ENCODE measurements at regions not wholly inside any gene's neighbourhood (a gene's known extent, or its start where the extent isn't known, plus 50 kb on each side); places are given as distances from the start of the nearest gene placed in this dataset.
"Not testable (repeated sequence)": the region's sequence is repeated elsewhere in the genome, so short reads cannot be mapped to it uniquely, and the experiment has no call there.

DNA sequence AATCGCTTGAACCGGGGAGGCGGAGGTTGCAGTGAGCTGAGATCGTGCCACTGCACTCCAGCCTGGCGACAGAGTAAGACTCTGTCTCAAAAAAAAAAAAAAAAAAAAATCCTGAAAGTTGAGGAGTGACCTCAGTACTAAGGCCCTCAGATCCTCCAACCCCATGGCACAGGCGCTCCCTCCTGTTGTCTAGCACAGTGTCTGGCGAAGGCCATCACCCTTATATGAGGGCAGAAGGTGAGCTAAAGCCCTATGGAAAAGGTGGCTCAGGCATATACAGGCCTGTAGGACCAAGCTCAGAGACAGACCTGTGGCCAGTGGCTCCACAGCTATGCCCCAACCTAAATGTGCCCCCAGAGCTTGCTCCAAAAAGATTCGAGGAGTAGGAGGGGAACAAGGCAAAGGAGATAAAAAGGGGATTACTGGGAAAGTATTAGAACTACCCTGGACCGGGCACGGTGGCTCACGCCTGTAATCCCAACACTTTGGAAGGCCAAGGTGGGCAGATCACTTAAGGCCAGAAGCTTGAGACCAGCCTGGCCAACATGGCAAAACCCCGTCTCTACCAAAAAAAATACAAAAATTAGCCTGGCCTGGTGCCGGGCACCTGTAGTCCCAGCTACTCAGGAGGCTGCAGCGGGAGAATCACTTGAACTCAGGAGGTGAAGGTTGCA, 92.4 kb downstream of the GLUL start:
- not testable (repeated sequence) for H3K36me3 ChIP-seq (ENCODE audit: control insufficient read depth in 2 of 2, insufficient read depth in 2 of 2, low read length in 1 of 2); H3K27me3 ChIP-seq (ENCODE audit: control insufficient read depth in 1 of 2, insufficient read depth in 2 of 2, low read length in 2 of 2); H3K4me3 ChIP-seq (ENCODE audit: low read depth in 1 of 2, low read length in 2 of 2); H3K4me1 ChIP-seq (ENCODE audit: control insufficient read depth in 2 of 2, insufficient read depth in 2 of 2, low read length in 1 of 2); H3K27ac ChIP-seq (ENCODE audit: low read depth in 2 of 2, low read length in 1 of 2); H3K9me3 ChIP-seq (ENCODE audit: control insufficient read depth in 2 of 2, insufficient read depth in 1 of 2, low read depth in 1 of 2, low read length in 1 of 2)
- 93 to 96% methylated on average over 14 of the region's 14 CpGs for WGBS, 2 donors

DNA sequence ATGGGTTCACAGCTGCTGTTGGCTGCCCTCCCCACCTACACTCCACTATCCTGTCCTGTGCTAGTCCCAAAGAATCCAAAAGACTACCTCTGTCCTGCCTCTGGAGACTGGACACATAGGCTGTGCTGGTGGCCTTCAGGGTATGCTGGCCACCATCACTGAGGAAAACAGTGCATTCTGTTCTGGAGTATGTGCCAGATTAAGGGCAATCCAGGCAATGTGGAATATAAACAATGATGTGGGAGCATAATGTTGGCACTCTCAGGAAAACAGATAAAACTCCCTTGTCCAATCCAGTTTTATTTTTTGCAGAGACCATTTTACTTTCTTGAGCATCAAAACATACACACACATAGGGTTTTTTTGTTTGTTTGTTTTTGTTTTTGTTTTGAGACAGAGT, 94.3 kb downstream of the GLUL start:
- Histone ChIP-seq H3K4me3 (ENCODE audit: low read depth in 1 of 2, low read length in 2 of 2) (no peak overlapping the region), H3K9me3 (ENCODE audit: control insufficient read depth in 2 of 2, insufficient read depth in 1 of 2, low read depth in 1 of 2, low read length in 1 of 2) (no peaks in the 10 kb centered on the region), H3K27me3 (ENCODE audit: control insufficient read depth in 1 of 2, insufficient read depth in 2 of 2, low read length in 2 of 2) (no peaks in the 10 kb centered on the region), H3K4me1 (ENCODE audit: control insufficient read depth in 2 of 2, insufficient read depth in 2 of 2, low read length in 1 of 2) (no peaks in the 10 kb centered on the region), H3K36me3 (ENCODE audit: control insufficient read depth in 2 of 2, insufficient read depth in 2 of 2, low read length in 1 of 2) (no peaks in the 10 kb centered on the region), H3K27ac (ENCODE audit: low read depth in 2 of 2, low read length in 1 of 2) (no peak overlapping the region)

DNA sequence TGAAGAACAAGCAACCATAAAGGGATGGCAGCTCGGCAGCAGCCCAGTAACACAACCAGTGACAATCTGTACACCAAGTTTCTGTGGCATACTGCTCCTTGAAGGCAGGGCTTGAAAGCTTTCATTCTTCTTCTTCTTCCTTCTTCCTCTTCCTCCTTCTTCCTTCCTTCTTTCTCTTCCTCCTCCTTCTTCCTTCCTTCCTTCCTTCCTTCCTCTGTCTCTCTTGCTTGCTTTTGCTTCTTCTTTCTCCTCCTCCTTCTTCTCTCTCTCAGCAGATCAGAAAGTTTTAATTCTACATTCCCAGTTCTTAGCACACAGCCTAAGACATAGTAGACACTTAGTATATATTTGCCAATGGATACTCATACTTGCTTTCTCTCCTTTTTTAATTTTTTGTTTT, 95.9 kb downstream of the GLUL start:
- WGBS, 2 donors, result 81% methylated on average over 1 of the region's 1 CpG
- no peaks in the 10 kb centered on the region for H3K36me3 ChIP-seq (ENCODE audit: control insufficient read depth in 2 of 2, insufficient read depth in 2 of 2, low read length in 1 of 2)
- H3K27me3 ChIP-seq (ENCODE audit: control insufficient read depth in 1 of 2, insufficient read depth in 2 of 2, low read length in 2 of 2), result no peaks in the 10 kb centered on the region
- H3K9me3 ChIP-seq (ENCODE audit: control insufficient read depth in 2 of 2, insufficient read depth in 1 of 2, low read depth in 1 of 2, low read length in 1 of 2), result no peaks in the 10 kb centered on the region
- H3K4me3 ChIP-seq (ENCODE audit: low read depth in 1 of 2, low read length in 2 of 2), result no peak overlapping the region
- no peak overlapping the region for H3K27ac ChIP-seq (ENCODE audit: low read depth in 2 of 2, low read length in 1 of 2)
- H3K4me1 ChIP-seq (ENCODE audit: control insufficient read depth in 2 of 2, insufficient read depth in 2 of 2, low read length in 1 of 2), result no peaks in the 10 kb centered on the region

DNA sequence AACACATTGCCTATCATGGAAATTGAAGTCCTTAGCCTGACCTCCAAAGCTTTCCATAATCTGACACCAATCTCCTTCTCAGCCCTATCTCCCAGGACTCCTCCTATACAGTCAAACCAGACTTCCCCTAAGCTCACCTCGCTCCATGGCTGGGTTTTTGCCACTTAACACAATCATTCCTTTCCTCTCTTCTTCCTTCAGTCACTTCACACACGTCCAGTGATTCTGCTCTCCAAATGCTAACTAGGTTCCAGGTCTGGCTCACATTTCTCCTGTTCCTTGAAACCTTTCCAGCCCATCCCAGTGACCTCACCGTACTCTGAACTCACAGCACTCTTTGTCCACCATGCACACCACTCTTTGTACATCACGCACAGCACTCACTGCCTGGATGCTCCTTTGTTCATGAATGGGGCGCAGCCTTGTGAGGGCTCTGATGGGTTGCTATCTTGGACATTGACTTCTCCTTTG, 98.4 kb downstream of the GLUL start:
- no peak overlapping the region for H3K27ac ChIP-seq (ENCODE audit: low read depth in 2 of 2, low read length in 1 of 2)

DNA sequence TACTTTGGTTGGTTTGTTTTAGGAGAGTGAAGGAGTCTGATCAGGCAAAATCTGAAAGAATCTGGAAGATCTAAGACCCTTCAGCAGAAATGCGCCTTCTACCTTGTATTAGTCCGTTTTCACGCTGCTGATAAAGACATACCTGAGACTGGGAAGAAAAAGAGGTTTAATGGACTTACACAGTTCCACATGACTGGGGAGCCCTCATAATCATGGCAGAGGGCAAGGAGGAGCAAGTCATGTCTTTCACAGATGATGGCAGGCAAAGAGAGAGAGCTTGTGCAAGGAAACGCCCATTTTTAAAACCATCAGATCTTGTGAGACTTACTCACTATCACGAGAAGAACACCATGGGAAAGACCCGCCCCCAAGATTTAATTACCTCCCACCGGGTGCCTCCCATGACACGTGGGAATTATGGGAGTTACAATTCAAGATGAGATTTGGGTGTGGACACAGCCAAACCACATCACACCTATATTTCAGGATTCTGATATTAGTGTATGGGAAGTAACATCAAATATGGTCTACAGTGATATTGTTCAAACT, 99.3 kb downstream of the GLUL start:
- 87 to 88% methylated on average over 8 of the region's 8 CpGs for WGBS, 2 donors
- Histone ChIP-seq H3K4me1 (ENCODE audit: control insufficient read depth in 2 of 2, insufficient read depth in 2 of 2, low read length in 1 of 2) (no peaks in the 10 kb centered on the region), H3K9me3 (ENCODE audit: control insufficient read depth in 2 of 2, insufficient read depth in 1 of 2, low read depth in 1 of 2, low read length in 1 of 2) (no peaks in the 10 kb centered on the region), H3K36me3 (ENCODE audit: control insufficient read depth in 2 of 2, insufficient read depth in 2 of 2, low read length in 1 of 2) (no peaks in the 10 kb centered on the region), H3K27me3 (ENCODE audit: control insufficient read depth in 1 of 2, insufficient read depth in 2 of 2, low read length in 2 of 2) (no peaks in the 10 kb centered on the region), H3K4me3 (ENCODE audit: low read depth in 1 of 2, low read length in 2 of 2) (no peak overlapping the region), H3K27ac (ENCODE audit: low read depth in 2 of 2, low read length in 1 of 2) (no peak overlapping the region)

More for the DNA sequence above, 98.4 kb downstream of the GLUL start:
- no peaks in the 10 kb centered on the region for H3K27me3 ChIP-seq (ENCODE audit: control insufficient read depth in 1 of 2, insufficient read depth in 2 of 2, low read length in 2 of 2)
- WGBS, 2 donors, result 81 to 83% methylated on average over 5 of the region's 5 CpGs
- no peaks in the 10 kb centered on the region for H3K36me3 ChIP-seq (ENCODE audit: control insufficient read depth in 2 of 2, insufficient read depth in 2 of 2, low read length in 1 of 2)
- H3K4me1 ChIP-seq (ENCODE audit: control insufficient read depth in 2 of 2, insufficient read depth in 2 of 2, low read length in 1 of 2), result no peaks in the 10 kb centered on the region
- no peak overlapping the region for H3K4me3 ChIP-seq (ENCODE audit: low read depth in 1 of 2, low read length in 2 of 2)
- no peaks in the 10 kb centered on the region for H3K9me3 ChIP-seq (ENCODE audit: control insufficient read depth in 2 of 2, insufficient read depth in 1 of 2, low read depth in 1 of 2, low read length in 1 of 2)

DNA sequence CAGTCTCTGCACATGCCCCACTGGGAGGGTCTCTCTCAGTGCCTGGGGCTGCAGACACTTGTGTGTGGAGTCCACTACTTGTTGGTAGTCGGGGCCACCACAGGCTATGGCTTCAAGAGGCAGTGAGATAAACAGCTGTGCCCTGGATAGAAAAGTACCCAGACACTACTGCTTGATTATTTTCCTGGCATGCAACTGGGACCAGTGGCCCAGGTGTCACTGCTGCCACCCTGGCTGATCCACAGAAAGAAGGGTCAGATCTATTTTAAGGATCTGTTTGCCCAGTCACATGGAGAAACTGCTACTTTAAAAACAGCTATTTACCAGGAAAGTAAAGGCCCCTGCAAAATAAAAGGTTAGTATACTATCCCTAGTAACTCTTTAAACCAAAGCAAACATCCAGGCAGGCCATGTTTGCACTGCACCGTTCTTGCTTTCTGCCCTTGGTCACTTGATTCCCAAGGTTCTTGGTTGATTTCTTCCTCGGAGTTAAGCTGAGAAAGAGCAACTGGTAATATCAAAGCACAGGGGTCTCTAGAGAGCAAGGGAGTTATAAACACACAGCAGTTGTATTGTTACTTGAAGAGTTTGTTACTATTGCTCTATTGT, 99.9 kb downstream of the GLUL start:
- Histone ChIP-seq H3K27me3 (ENCODE audit: control insufficient read depth in 1 of 2, insufficient read depth in 2 of 2, low read length in 2 of 2) (no peaks in the 10 kb centered on the region), H3K4me3 (ENCODE audit: low read depth in 1 of 2, low read length in 2 of 2) (no peak overlapping the region), H3K27ac (ENCODE audit: low read depth in 2 of 2, low read length in 1 of 2) (no peak overlapping the region), H3K9me3 (ENCODE audit: control insufficient read depth in 2 of 2, insufficient read depth in 1 of 2, low read depth in 1 of 2, low read length in 1 of 2) (no peaks in the 10 kb centered on the region), H3K36me3 (ENCODE audit: control insufficient read depth in 2 of 2, insufficient read depth in 2 of 2, low read length in 1 of 2) (no peaks in the 10 kb centered on the region), H3K4me1 (ENCODE audit: control insufficient read depth in 2 of 2, insufficient read depth in 2 of 2, low read length in 1 of 2) (no peaks in the 10 kb centered on the region)
- WGBS, 2 donors, result 77 to 87% methylated on average over 3 of the region's 3 CpGs

DNA sequence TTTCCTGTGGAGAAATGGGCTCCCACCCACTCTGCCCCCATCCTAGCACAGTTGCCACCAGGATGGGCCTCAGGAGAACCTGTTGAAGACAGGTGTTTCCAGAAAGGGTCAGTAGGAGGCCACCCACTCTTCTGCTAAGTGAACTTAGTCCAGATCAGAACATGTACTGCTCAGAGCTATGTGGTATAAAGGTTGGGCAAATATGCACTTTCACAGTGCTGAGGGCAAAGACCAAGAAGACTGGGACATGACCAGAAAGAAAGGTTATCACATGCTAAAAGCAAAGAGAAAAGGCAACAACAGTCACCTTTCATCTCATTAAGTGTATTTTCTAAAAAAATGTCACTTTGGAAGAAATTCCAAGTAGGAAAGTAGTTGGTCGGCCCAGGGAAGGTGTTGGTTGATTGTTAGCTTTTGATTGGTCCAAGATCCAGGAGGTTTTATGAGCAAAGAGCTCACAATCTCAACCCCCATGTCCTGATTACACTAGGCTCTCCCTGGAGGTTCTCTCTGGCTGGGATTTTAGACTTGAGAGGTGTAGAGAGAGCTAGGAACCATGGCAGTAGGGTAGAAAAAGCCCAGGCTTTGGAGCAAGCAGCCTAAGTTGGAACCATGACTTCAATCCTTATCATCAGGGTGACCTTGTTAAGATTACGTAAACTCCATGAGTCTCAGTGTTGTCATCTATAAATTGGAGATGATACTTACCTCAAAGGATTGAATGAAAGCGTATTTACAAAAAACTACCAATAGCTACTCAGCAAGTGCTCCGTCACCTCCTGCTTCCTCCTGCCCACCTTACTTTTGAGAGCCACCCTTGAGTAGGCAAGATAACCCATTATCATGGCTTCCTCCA, 102.6 kb downstream of the GLUL start:
- H3K4me1 ChIP-seq (ENCODE audit: control insufficient read depth in 2 of 2, insufficient read depth in 2 of 2, low read length in 1 of 2), result no peaks in the 10 kb centered on the region
- H3K4me3 ChIP-seq (ENCODE audit: low read depth in 1 of 2, low read length in 2 of 2), result no peak overlapping the region
- H3K27me3 ChIP-seq (ENCODE audit: control insufficient read depth in 1 of 2, insufficient read depth in 2 of 2, low read length in 2 of 2), result no peaks in the 10 kb centered on the region
- H3K27ac ChIP-seq (ENCODE audit: low read depth in 2 of 2, low read length in 1 of 2), result peak overlapping the region; percentile 11 to 78
- no peaks in the 10 kb centered on the region for H3K9me3 ChIP-seq (ENCODE audit: control insufficient read depth in 2 of 2, insufficient read depth in 1 of 2, low read depth in 1 of 2, low read length in 1 of 2)
- H3K36me3 ChIP-seq (ENCODE audit: control insufficient read depth in 2 of 2, insufficient read depth in 2 of 2, low read length in 1 of 2), result no peaks in the 10 kb centered on the region
- 92 to 95% methylated on average over 4 of the region's 4 CpGs for WGBS, 2 donors

DNA sequence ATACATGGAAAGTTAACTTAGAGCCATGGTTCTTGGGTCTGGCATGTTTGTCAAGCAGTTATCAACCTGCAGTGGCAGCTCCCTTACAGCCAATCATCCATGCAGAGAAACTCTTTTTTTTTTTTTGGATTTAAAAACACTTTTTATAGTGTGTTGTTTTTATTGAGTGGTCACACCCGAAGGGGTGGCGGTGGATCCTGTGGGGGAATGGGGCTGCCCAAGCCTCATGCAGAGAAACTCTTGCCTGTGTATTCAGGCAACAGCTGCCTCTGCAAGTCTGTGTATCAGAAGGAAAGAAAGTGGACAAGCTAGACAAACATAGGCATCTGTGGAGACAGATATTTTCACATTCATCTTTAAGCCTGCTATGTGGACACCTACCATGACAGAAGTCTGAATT, 104.8 kb downstream of the GLUL start:
- H3K36me3 ChIP-seq (ENCODE audit: control insufficient read depth in 2 of 2, insufficient read depth in 2 of 2, low read length in 1 of 2), result no peaks in the 10 kb centered on the region
- no peak overlapping the region for H3K27ac ChIP-seq (ENCODE audit: low read depth in 2 of 2, low read length in 1 of 2)
- H3K4me1 ChIP-seq (ENCODE audit: control insufficient read depth in 2 of 2, insufficient read depth in 2 of 2, low read length in 1 of 2), result no peaks in the 10 kb centered on the region
- no peak overlapping the region for H3K4me3 ChIP-seq (ENCODE audit: low read depth in 1 of 2, low read length in 2 of 2)
- H3K27me3 ChIP-seq (ENCODE audit: control insufficient read depth in 1 of 2, insufficient read depth in 2 of 2, low read length in 2 of 2), result no peaks in the 10 kb centered on the region
- 81 to 93% methylated on average over 2 of the region's 2 CpGs for WGBS, 2 donors
- no peaks in the 10 kb centered on the region for H3K9me3 ChIP-seq (ENCODE audit: control insufficient read depth in 2 of 2, insufficient read depth in 1 of 2, low read depth in 1 of 2, low read length in 1 of 2)

DNA sequence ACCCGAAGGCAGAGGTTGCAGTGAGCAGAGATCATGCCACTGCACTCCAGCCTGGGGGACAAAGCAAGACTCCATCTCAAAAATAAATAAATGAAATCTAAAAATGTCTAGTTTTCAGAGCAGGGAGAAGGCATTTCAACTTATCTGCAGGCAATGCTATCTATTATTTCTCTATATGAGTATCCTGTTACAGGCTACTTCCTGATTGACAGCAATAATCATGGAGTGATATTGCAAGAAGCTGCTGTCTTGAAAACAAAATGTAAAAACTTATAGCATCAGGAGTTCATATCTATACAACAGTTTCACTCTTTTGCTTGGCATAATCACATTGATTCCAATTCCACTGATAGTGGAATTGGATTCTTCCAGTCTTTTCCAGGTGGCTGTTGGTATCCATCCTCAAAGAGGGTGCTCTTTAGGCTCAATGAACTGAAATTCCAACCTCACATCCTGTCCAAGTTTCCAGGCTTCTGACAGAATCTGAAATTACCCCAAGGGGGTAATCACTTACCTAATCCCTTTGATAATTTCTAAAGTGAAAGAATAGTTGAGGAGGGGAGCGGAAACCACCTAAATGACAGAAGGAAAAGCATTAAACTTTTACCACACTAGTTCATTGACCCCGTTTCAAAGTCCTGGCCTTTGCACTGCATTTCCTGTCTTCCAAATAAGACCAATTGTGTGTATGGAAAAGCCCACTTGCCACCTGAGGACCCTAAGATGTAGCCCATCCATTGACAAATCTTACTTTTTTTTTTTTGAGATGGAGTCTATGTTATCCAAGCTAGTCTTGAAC, 107.6 kb downstream of the GLUL start:
- H3K4me1 ChIP-seq (ENCODE audit: control insufficient read depth in 2 of 2, insufficient read depth in 2 of 2, low read length in 1 of 2), result no peaks in the 10 kb centered on the region
- no peaks in the 10 kb centered on the region for H3K36me3 ChIP-seq (ENCODE audit: control insufficient read depth in 2 of 2, insufficient read depth in 2 of 2, low read length in 1 of 2)
- no peaks in the 10 kb centered on the region for H3K27me3 ChIP-seq (ENCODE audit: control insufficient read depth in 1 of 2, insufficient read depth in 2 of 2, low read length in 2 of 2)
- H3K4me3 ChIP-seq (ENCODE audit: low read depth in 1 of 2, low read length in 2 of 2), result no peak overlapping the region
- H3K27ac ChIP-seq (ENCODE audit: low read depth in 2 of 2, low read length in 1 of 2), result no peak overlapping the region
- no peaks in the 10 kb centered on the region for H3K9me3 ChIP-seq (ENCODE audit: control insufficient read depth in 2 of 2, insufficient read depth in 1 of 2, low read depth in 1 of 2, low read length in 1 of 2)
- 81% methylated on average over 3 of the region's 3 CpGs for WGBS, 2 donors

Measured in esophagus (tissue), 2 donors.